Glomerular endothelial cell (primary cell): ENCODE measurements at regions not wholly inside any gene's neighbourhood (a gene's known extent, or its start where the extent isn't known, plus 50 kb on each side); places are given as distances from the start of the nearest gene placed in this dataset.

Source experiments
- DNase-seq: peaks from one replicate; pipeline ENCODE4 v3.0.0-alpha.2; 2011; ENCODE audit warnings: low read depth, low spot score; ENCODE audit errors: extremely low read depth

- DNase-seq: no peak
These were observed 83.1 kb upstream of the KCNG1 start for GRCh38 chr20:51106011-51106410.

DNA sequence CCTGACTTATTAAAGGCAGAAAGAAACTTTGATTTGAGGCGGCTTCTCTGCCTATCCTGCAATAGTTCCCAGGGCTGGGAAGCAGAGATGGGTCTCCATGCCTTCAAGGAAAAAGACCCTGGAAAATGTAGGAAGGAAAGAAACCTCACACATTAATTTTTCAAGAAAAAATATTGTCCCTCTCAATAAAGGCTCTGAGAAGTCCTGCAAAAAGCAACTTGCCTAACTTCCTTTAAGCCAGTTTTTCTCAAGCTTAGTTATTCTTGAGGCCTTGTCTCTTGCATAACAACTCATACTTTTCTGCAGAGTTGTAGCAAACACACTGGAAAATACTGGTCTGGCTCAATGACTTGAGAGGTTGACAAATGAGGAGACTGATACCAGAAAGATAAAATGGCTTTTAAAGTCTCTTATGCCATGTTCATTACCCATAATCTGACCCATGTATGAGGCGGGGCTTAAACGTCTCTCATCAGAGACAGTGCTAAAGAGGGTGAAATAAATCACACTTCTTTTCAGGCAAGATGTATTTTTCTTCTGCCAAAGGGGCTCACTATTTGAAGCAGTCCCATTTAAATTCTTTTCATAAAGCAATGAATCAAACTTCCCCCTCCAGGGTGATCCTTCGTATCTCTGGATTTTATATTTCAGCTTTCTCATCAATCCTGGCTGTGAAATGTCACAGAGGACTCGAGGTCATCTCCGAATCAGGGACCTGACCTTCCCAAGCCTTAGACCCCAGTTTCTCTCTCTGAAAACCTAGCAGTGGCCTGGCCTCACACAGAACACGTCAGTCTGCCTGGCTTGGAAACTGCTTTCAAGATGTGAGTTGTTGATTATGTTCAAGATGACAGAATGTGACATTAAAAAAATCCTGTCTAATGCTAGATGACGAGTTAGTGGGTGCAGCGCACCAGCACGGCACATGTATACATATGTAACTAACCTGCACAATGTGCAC is 82.3 kb upstream of the KCNG1 start:
- DNase-seq: no peak

DNA sequence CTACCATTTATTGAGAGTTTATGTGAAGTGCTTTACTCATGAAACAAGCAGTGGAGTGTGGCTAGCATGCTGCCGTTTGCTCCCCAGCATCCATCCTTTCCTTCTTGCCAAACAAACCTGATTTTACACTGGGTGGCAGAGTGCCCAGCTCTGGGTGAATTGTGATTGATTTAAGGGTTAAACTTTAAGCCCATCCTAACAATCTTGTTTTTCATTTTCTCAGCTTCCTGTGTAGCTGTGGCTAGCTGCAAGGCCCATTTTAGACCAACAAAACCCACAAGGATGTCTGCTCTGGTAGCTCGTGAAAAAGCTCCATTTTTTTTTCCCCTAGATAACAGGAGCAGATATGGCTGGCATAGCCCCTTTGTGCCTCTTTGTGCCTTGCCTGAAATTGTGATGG is 77.7 kb upstream of the KCNG1 start:
- DNase-seq: no peak

DNA sequence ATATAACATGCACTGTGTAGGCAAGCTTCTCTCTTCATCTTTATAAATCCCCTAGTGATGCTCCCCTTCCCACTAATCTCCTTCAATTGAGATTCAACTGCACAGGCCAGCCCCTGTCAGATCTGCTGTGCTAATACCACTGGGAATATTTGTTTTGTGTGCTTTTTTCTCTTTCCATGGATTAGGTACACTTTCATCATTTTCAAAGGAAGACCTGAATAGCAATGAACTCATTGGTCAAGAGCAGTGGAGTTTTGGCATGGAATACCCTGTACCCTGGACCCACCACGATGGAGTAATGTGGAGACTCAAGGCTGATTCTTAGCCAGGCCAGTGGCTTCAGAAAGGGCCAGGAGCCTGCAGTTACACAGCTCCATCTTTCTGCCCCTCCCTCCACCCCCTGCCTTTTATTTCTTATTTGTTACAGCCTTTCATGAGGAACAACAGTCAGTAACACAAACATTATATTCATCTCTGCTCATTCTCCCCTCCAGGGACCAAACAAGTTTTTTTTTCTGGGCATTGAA is 75.4 kb upstream of the KCNG1 start:
- DNase-seq: no peak

DNA sequence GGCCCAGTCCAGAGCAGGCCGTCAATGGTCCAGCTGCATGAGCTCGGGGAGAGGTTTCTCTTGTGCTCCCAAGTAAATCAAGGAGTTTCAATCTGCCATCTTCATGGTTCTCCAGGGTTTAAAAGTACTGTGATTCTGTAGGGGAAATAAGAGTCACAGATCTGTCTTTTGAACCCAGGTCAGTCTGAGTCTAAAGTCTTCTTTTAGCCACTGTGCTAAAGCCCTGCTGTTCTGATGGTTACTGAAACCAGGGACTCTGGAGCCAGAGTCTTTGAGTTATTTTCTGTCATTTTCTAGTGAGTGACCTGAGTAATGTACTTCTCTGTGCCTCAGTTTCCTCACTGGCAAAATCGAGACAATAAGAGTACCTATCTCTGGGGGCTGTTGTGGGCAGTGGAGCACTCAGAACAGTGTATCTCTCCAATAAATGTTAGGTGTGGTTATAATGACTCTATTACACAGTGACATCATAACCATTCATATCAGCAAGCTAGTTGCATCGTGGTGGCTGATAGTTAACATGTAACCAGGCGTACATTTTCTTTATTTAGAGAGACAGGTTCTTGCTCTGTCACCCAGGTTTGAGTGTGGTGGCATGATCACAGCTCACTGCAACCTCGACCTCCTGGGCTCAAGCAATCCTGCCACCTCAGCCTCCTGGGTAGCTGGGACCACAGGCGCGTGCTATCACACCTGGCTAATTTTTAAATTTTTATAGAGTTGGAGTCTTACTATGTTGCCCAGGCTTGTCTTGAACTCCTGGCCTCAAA is 74.6 kb upstream of the KCNG1 start:
- no peak for DNase-seq

- DNase-seq: no peak
These were observed 73.8 kb upstream of the KCNG1 start for GRCh38 chr20:51096582-51097267.

DNA sequence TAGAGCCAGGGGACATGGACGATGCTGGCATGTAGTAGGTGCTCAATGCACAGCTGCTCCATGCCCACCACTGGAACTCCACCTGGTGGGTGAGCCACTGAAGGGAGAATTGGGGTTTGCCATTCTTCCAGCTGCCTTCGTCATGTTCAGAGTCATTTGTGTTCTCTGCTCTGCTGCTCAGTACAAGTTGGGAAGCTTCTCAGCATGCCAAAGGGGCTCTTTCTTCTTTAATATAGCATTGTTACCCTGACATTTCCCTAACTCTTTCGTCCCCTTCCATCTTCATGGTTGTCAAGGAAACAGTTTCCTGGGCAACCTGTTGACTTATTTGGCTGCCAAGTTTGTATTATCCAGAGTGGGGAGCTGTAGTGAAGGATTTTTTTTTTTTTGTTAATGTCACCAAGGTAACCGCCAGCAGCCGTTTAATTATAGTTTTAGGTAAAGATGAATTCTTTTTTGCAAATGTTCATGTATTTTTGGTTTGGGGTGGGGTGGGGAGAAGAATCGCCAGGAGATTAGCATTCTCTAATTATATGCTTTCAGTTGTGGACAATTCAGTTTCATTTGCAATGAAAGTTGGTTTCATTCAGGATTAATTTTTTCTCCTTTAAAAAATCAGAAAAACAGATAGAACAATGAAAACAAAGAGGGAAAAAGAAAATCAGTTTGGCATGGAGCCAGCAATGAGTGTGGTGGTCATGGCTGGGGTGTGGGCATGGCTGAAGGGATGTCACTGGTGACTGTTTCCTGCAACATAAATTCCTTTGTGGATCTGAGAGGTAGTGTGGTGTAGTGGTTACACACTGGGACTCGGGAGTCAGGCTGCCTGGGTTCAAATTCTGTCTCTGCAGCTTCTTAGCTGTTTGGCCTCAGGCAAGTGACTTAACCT is 73.0 kb upstream of the KCNG1 start:
- DNase-seq: no peak

DNA sequence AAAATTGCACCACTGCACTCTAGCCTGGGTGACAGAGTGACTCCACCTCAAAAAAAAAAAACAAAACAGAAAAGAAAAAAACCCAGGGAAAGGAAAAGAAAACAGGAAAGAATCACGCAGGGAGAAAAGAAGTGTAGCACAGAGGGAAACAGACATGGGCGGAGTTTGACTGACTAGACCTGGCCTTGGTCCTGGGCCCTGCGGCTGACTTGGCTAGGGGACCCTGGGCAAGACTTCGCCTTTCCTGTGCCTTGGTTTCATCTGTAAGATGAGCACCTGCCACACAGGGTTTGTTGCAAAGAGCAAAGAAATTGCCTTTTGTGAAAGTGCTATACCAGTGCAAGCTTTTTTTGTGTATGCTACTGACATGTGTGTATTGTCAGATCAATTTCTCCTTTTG is 71.3 kb upstream of the KCNG1 start:
- DNase-seq: no peak

- DNase-seq: no peak
These were observed 70.4 kb upstream of the KCNG1 start for GRCh38 chr20:51093240-51093763.

- DNase-seq: no peak
These were observed 69.4 kb upstream of the KCNG1 start for GRCh38 chr20:51092338-51092737.

DNA sequence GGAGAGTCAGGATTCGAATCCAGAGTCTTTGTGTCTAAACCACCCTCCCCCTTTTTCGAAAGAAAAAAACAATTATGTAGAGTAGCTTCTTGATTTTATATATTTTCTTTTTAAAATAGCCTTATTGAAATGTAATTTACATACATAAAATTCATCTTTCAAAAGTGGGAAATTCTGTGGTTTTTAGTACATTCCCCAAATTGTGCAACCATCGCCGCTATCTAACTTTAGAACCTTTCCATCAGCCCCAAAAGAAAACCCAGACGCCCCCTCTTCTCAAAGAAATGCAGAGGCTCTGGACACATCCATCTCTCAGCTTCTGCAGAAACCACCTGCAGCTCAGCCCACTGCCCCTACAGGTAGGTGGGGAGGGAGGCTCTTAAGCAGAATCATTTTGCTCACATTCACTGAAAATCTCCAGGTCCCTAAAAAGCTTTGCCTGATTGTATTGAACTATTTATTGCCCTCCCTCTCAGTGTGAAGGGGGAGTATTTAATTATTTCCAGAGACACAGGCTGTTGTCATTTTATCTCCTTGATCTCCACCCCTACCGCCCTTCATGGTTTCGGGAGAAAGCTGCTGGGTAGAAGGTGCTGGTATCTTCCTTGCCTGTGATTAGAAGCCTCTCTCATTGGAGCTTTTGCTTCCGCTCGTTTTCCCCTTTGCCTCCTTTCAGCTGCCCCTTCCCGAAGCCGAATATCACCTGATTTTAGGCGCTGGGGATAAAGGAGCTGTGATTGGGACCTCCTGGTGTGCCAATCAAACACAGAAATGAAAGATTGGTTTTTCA is 68.7 kb upstream of the KCNG1 start:
- no peak for DNase-seq

DNA sequence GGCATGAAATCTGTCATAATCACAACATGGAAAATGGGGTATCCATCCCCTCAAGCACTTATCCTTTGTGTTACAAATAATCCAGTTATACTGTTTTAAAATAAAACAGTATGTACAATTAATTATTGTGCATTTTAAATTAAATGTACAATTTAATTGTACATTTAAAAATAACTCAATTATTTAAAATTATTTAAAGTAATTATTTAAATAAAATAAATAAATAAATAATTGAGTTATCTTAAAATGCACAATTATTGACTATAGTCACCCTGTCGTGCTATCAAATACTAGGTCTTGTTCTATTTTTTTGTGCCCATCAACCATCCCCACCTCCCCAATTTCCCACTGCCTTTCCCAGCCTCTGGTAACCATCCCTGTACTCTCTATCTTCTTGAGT is 66.9 kb upstream of the KCNG1 start:
- DNase-seq: no peak

DNA sequence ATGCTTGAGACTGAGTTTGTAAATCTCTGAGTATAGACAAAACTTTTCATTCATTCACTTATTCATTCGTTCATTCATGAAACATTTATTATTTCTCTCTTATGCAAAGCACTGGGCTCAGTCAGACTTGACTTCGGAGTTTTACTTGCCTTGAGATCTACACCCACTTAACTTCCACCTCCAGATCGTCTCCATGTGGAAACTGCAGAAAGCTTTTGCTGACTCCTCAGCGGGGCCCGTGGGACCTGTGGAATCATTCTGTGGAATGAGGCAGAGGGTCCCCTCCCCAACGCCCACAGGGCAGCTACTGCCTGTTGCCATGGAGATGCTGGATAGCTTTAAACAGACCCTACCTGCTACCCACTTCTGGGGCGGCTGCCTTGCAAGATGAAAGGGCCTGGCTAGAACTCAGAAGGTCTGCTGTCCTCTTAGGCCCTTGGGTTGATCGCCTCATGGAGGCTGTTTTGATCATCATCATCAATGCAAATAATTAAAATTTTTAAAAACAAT is 66.4 kb upstream of the KCNG1 start:
- DNase-seq: no peak

- DNase-seq: no peak
These were observed 64.4 kb upstream of the KCNG1 start for GRCh38 chr20:51087266-51087665.

GRCh38 chr20:51085769-51086168 is 62.9 kb upstream of the KCNG1 start:
- no peak for DNase-seq

DNA sequence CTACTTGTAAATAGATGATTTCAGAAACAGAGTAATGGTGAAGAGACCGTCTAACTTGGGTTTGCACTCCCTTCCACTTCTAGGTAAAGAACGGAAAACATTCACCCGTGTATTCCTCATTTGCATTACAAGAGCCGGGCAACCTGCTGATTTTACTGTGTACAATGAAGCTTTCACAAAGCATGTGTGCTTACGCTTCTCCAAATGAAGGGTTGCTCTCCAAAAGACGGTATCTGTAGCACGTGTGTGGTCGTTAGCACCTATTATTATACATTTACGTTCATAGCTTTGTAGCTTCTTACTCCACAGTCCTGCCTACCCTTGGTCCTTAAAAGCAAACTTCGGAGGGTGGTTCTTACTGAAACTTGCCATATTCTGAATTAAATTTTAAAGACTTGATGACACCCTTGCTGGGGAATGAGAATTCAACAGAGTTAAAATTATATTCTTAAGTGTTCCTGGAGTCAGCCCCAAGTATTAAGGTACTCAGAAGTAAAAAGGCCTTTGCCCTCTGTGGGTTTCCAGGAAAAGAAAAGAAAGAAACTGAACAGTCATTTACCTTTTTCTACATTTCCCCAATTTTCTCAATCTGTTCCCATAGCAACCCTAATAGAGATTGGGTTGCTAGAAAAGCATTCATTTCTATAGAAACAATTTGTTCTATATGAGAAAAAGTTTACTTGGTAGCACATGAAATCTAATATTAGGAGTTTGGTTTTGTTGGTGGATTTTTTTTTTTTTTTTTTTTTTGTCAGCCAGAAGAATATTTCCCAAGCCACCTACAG is 61.9 kb upstream of the KCNG1 start:
- DNase-seq: no peak

DNA sequence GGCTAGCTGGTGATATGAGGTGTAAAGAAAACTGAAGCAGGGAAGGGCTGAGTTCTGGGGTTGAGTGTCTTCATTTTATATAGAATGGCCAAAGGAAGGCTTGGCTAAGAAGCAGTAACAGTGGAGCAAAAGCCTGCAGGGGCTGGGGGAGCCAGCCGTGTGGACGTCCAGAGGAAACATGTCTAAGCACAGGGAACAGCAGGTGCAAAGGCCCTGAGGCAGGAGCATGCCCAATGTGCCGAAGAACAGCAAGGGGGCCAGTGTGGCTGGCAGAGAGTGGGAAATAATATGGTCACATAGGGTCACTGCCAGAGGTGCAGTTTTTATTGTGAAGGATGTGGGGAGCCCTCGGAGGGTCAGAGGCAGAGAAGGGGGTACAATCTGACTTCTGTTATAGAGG is 60.5 kb upstream of the KCNG1 start:
- DNase-seq: no peak

DNA sequence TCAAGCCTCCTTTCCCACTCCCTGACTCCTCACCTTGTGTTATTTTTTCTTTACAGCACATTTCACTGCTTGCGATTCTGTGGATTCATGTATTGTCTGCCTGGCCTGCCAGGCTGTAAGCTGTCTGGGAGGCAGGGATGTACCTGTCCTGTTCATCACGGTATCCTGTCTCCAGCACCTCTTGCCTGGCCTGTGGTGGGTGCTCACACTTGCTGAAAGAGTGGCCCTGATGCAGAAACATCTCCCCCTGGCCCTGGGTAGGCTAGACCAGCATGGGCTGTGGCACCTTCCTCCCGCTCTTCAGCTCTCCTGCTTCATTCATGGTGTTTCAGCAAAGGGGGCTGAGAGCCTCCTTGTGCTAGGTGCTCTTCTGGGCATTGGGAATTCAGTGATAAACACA is 60.1 kb upstream of the KCNG1 start:
- DNase-seq: no peak
